K562 (cell line): ENCODE measurements at regions not wholly inside any gene's neighbourhood (a gene's known extent, or its start where the extent isn't known, plus 50 kb on each side); places are given as distances from the start of the nearest gene placed in this dataset.

ENCODE experiments used
- ATAC-seq: fragments of 200-7000 bp; cut with Tn5 transposase; 3 replicates; pipeline ENCODE4 v1.9.1; 2020; ENCODE audit warnings: moderate library complexity
- BruUV-seq: library from RNA; stranded (reverse); fragments of 400-500 nt; replicated peaks from 2 replicates; lab custom pipeline; 2021; lab: Mats Ljungman, UMichigan
- CTCF ChIA-PET: fragments of 300-600 bp; formaldehyde crosslinking; extraction: SDS; loops from one replicate; lab custom pipeline; 2021; ENCODE audit warnings: low intra/inter-chr PET ratio; lab: Yijun Ruan, JAX
- POLR2A ChIA-PET: fragments of 300-600, 350-650 bp; sonication (Branson Sonifier 250); formaldehyde crosslinking; extraction: SDS; loops from one replicate; lab custom pipeline; 2021; ENCODE audit warnings: antibody characterized with exemption, inconsistent platforms; lab: Yijun Ruan, JAX
- DNase-seq, 4 experiments: peaks; one replicate each; pipeline versions ENCODE4 v3.0.0 to v3.0.0-alpha.2; 2011 to 2018; ENCODE audit warnings: low spot score in 3 of 4, mixed read lengths in 3 of 4; ENCODE audit errors: extremely low read depth in 1 of 4
- FAIRE-seq: peaks from 2 replicates; lab custom pipeline; 2011; peaks lifted over from hg19 to GRCh38; lab: Jason Lieb, UNC
- H2AFZ ChIP-seq: 2 replicates; pipeline ENCODE4 v1.6.0; 2011; ENCODE audit warnings: low read depth, low read length, control low read depth, inconsistent platforms
- H3K27ac ChIP-seq: fragments of 200-600 bp; 3 replicates; pipeline ENCODE4 v1.8.0; 2011; ENCODE audit warnings: low read depth, mild to moderate bottlenecking, control low read depth, inconsistent platforms, low read length, moderate library complexity, mixed read lengths; ENCODE audit errors: extremely low read depth
- H3K27me3 ChIP-seq, 2 experiments: fragments of 300-600 bp in 1 of 2; 2 replicates in 1 of 2; 3 replicates in 1 of 2; pipeline versions ENCODE4 v1.6.0 to v1.8.0; 2011; ENCODE audit warnings: inconsistent platforms in 2 of 2, low read length in 2 of 2, mild to moderate bottlenecking in 1 of 2, mixed read lengths in 1 of 2, moderate library complexity in 1 of 2; ENCODE audit not compliant: control insufficient read depth in 2 of 2, insufficient read depth in 2 of 2
- H3K36me3 ChIP-seq: fragments of 300-600 bp; 3 replicates; pipeline ENCODE4 v1.8.0; 2011; ENCODE audit warnings: mild to moderate bottlenecking, low read length, inconsistent platforms; ENCODE audit not compliant: control insufficient read depth, insufficient read depth
- H3K4me1 ChIP-seq, 2 experiments: fragments of 200-600 bp in 1 of 2; replicated peaks in 1 of 2; 2 replicates in 1 of 2; 3 replicates in 1 of 2; pipeline versions ENCODE4 v1.5.1 to v1.8.0; 2011; ENCODE audit warnings: inconsistent platforms in 2 of 2, low read length in 2 of 2, mild to moderate bottlenecking in 1 of 2, mixed read lengths in 1 of 2, moderate library complexity in 1 of 2; ENCODE audit not compliant: control insufficient read depth in 2 of 2, insufficient read depth in 2 of 2
- H3K4me2 ChIP-seq: 2 replicates; pipeline ENCODE4 v1.6.1; 2011; ENCODE audit warnings: low read length, control low read depth, inconsistent platforms, mixed read lengths; ENCODE audit not compliant: insufficient read depth
- H3K4me3 ChIP-seq: fragments of 200-600 bp; sonication (generic), shearing (Covaris generic); 2 replicates; pipeline ENCODE4 v1.5.1; 2016; ENCODE audit warnings: control low read depth, inconsistent platforms
- H3K79me2 ChIP-seq: fragments of 200-600 bp; 3 replicates; pipeline ENCODE4 v1.8.0; 2011; ENCODE audit warnings: low read length, inconsistent platforms; ENCODE audit not compliant: control insufficient read depth, insufficient read depth
- H3K9ac ChIP-seq, 2 experiments: 2 replicates each; pipeline versions ENCODE4 v1.6.0 to v1.6.1; 2011; ENCODE audit warnings: low read depth in 2 of 2, low read length in 2 of 2, control low read depth in 1 of 2, inconsistent platforms in 1 of 2, mild to moderate bottlenecking in 1 of 2, mixed read lengths in 1 of 2; ENCODE audit not compliant: insufficient read depth in 1 of 2
- H3K9me1 ChIP-seq: one replicate; pipeline ENCODE4 v1.6.0; 2011; ENCODE audit warnings: inconsistent platforms, mild to moderate bottlenecking, low read length, moderate library complexity; ENCODE audit not compliant: control insufficient read depth, insufficient read depth
- H3K9me3 ChIP-seq: replicated peaks from 2 replicates; pipeline ENCODE4 v1.5.1; 2011; ENCODE audit warnings: low read depth, low read length, inconsistent platforms; ENCODE audit not compliant: control insufficient read depth, insufficient read depth
- H4K20me1 ChIP-seq: replicated peaks from 2 replicates; pipeline ENCODE4 v1.6.1; 2011; ENCODE audit warnings: low read length, inconsistent platforms, mixed read lengths; ENCODE audit not compliant: control insufficient read depth, insufficient read depth
- C11orf30 ChIP-seq: fragments of 450-650 bp; IDR thresholded peaks from 2 replicates; pipeline ENCODE4 v1.6.1; 2016; ENCODE audit warnings: low read depth, mild to moderate bottlenecking
- CGGBP1 ChIP-seq: fragments of 250-450 bp; sonication (Bioruptor Pico); IDR thresholded peaks from 2 replicates; pipeline ENCODE4 v1.9.0; 2021; ENCODE audit warnings: mild to moderate bottlenecking
- CREBBP ChIP-seq: IDR thresholded peaks from one replicate; pipeline ENCODE4 v1.6.1; 2012; ENCODE audit warnings: low read depth, mild to moderate bottlenecking, control low read depth, inconsistent platforms, low read length
- JUNB ChIP-seq: fragments of 450-650 bp; formaldehyde crosslinking; conservative IDR thresholded peaks from 2 replicates; pipeline ENCODE4 v1.4.0; 2020; ENCODE audit warnings: mild to moderate bottlenecking
- KLF13 ChIP-seq: fragments of 450-650 bp; IDR thresholded peaks from 2 replicates; pipeline ENCODE4 v1.6.1; 2016; ENCODE audit warnings: missing genetic modification characterization, low read depth, mild to moderate bottlenecking, missing compliant biosample characterization, moderate library complexity, borderline replicate concordance
- NR0B1 ChIP-seq: fragments of 450-650 bp; IDR thresholded peaks from one replicate; pipeline ENCODE4 v1.6.1; 2018; ENCODE audit warnings: mild to moderate bottlenecking, moderate library complexity; ENCODE audit not compliant: partially characterized antibody
- PRPF4 ChIP-seq: fragments of 200-400 bp; formaldehyde crosslinking; IDR thresholded peaks from one replicate; pipeline ENCODE4 v1.6.1; 2017; ENCODE audit warnings: low read length, low read depth, mild to moderate bottlenecking; ENCODE audit not compliant: insufficient read depth, poor library complexity, severe bottlenecking
- SMAD1 ChIP-seq: fragments of 150-350 bp; IDR thresholded peaks from 2 replicates; pipeline ENCODE4 v1.6.1; 2014; ENCODE audit warnings: low read length, low read depth; ENCODE audit not compliant: partially characterized antibody
- TGIF2 ChIP-seq: sonication (generic); formaldehyde crosslinking; IDR thresholded peaks from 2 replicates; pipeline ENCODE4 v1.8.1; 2022; ENCODE audit warnings: mild to moderate bottlenecking, missing genetic modification reagents, moderate library complexity
- WGBS: fragments of 100-300 bp; shearing (Covaris generic); methylation state at CpG from one replicate; pipeline ENCODE4 v1.1.6; 2016; ENCODE audit warnings: low coverage, mixed read lengths; ENCODE audit not compliant: insufficient coverage; ENCODE audit errors: missing lambda C conversion rate; 5-methylcytosine and 5-hydroxymethylcytosine counted together
- in situ Hi-C: fragments of 300-500 bp; cut with MboI; formaldehyde crosslinking; loops from 4 replicates; pipeline ENCODE4 v1.15.0; 2018; ENCODE audit warnings: inconsistent platforms, mixed read lengths
- intact Hi-C: fragments of 100-400 bp; cut with micrococcal nuclease; formaldehyde crosslinking; loops from 2 replicates; pipeline ENCODE4 v1.14.2; 2022

- H4K20me1 ChIP-seq, result 0 out of 2 replicates have a peak, but pooled peaks cover 5% of the 10 kb centered on the region
- H3K9me1 ChIP-seq, result peaks cover 5% of the 10 kb centered on the region
- intact Hi-C loops, result loop anchor here (5.0 kb wide), 1 partner anchor 199 kb away; the partner anchor contains the start of gene MN1
- in situ Hi-C loops, result no loop called here
- H3K4me1 ChIP-seq, result peaks cover 0 to 5% of the 10 kb centered on the region in 2 experiments; a peak in 3 of 5 replicates
- no peaks in the 10 kb centered on the region for H3K9me3 ChIP-seq
- no peak overlapping the region for H3K4me3 ChIP-seq
- DNase-seq (no peak), FAIRE-seq (no peak), ATAC-seq (0 out of 3 replicates have a peak, but pooled peaks have one; percentile 23)
- no peak for TF ChIP-seq C11orf30
- TF ChIP-seq CGGBP1, result no peak
- TF ChIP-seq TGIF2 (CRISPR knock-in tag), result no peak
- no peak for TF ChIP-seq SMAD1
- no peak for TF ChIP-seq PRPF4
- no peak for TF ChIP-seq KLF13
- no peak for TF ChIP-seq CREBBP
- no peak for TF ChIP-seq JUNB
- no peak for TF ChIP-seq NR0B1
- no peaks in the 10 kb centered on the region for H3K79me2 ChIP-seq
- CTCF ChIA-PET, result no interaction called here
- no TSS peak for BruUV-seq
- WGBS, result 11% methylated on average over 7 of the region's 9 CpGs
- no peaks in the 10 kb centered on the region for H3K36me3 ChIP-seq
- no peak overlapping the region for H3K9ac ChIP-seq
- H3K27me3 ChIP-seq, result peaks cover 0 to 20% of the 10 kb centered on the region in 2 experiments; a peak in 2 of 5 replicates
- POLR2A ChIA-PET, result no interaction called here
- H3K27ac ChIP-seq, result no peak overlapping the region
- H2AFZ ChIP-seq, result no peak overlapping the region
- no peak overlapping the region for H3K4me2 ChIP-seq
Observed at GRCh38 chr22:27603800-27604144, 197.8 kb downstream of the MN1 start.
